SK-N-DZ (cell line): ENCODE measurements at regions not wholly inside any gene's neighbourhood (a gene's known extent, or its start where the extent isn't known, plus 50 kb on each side); places are given as distances from the start of the nearest gene placed in this dataset.

Experiments
- DNase-seq: peaks from one replicate; pipeline ENCODE4 v3.0.0-alpha.2; 2015; ENCODE audit warnings: low spot score

DNA sequence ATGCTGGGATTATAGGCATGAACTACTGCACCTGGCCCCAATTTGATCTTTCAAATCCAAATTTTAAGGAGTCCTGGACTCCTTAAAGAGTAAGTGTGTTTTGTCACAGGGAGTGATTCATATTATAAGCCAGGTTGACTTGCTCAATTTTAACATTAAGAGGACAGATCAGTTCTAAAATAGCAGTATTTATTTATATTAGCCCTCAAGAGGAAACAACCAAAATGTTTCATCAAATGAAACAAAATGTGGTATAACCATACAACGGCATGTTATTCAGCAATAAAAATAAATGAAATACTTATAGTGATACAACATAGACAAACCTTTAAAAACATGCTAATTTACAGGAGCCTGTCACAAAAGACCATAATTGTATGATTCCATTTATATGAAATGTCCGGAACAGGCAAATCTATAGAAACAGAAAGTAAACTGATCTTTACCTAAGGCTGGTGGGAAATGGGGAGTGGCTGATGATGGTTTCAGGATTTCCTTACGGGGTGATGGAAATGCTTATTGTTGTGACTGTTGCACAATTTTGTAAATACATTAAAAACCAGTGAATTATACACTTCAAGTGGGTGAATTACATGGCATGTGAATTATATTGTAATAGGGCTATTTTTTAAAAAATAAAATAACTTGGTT lies 637.4 kb downstream of the MMUT start:
- no peak for DNase-seq

DNA sequence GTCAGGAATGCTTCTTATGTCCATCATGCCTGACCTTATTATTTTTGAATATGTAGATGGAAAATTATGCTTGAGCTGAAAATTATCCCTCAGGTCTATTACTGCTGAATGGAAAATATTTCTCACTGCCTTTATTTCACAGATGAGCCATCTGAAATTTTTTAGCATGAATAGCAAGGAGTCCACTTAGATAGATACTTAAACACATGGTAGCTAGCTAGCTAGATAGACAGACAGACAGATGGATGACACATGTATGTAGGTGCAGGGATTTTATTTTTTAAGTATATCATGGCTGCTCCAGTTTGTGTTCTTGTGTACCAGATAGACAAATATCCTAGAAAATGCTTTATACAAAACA lies 645.0 kb downstream of the MMUT start:
- DNase-seq: no peak

DNA sequence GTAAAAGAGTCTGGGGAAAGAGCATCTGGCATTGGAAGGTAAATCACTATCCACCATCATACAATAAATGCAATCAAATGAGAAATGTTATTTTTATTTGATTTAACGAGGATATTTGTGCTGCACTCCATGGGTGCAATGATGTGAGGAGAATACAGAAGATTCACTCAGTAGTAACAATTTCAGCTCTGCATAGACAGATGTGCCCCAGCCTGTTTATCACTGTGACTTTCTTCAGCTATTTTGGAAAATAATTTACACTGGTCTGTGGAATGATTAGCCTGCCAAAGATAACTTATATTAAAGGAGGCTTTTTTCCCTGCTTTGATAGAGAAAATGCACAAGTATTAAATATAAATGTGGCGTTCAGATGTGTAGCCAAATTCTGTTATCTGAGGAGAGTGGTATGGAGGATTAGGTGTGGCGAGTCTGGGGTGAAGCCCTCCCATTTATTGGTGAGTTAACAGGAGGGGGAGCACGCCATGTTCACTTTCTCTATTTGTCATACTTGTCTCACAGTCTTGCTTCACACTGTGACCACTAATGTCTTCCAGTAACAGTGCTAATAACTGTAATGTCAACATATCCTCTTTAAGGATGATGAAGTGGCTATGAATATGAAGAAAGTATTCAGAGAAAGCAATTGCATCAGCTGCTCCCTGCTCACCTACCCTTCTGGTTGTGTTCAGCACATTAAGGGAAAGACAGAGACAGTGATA lies 645.6 kb downstream of the MMUT start:
- no peak for DNase-seq

DNA sequence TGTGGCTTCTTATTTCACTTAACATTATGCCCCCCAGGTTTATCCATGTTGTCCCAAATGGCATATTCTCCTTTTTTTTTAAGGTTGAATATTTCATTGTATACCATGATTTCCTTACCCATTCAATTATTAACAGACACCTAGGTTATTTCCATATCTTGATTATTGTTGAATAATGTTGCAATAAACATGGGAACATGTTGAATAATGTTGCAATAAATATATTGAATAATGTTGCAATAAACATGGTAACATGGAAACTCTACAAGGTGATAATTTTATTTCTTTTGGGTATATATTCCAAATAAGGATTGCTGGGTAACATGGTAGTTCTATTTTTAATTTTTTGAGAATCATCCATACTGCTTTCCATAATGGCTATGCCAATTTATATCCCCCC lies 648.1 kb downstream of the MMUT start:
- DNase-seq: no peak

DNA sequence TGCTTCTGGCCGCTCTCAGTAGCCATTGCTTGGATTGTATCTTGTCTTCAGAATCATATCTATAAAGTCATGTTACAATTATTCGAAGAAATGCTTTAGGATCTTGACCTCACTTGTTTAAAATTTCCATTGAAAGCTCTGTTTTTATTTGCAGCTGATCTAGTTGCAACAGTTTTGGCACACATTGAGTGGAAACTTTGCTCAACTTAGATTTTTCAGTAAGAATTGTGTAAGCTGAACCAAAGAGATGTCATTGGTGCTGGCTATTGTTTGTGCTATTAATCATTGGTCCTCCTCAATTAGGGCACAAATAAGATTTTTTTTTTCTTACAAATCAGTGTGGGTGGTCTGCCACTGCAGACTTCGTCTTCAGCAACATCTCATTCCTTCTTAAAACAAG lies 649.2 kb downstream of the MMUT start:
- no peak for DNase-seq

DNA sequence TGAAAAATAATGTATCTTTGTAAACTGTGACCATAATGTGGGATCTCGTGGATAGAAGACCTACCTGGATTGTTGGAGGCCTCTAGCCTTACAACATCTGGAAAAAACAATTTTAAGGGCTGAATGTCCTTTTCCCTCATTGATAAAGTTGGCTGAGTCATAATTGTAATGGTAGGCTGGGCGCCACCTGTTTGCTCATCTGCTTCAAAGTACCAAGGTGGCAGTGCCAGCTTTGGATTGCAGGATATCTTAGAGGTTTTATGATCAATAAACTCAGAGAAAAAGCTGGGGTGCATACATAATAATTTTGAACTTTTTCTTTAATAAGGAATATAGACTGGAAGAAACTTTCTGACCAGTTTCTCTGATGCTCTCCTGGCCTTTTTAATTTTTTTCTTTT lies 653.4 kb downstream of the MMUT start:
- DNase-seq: no peak

DNA sequence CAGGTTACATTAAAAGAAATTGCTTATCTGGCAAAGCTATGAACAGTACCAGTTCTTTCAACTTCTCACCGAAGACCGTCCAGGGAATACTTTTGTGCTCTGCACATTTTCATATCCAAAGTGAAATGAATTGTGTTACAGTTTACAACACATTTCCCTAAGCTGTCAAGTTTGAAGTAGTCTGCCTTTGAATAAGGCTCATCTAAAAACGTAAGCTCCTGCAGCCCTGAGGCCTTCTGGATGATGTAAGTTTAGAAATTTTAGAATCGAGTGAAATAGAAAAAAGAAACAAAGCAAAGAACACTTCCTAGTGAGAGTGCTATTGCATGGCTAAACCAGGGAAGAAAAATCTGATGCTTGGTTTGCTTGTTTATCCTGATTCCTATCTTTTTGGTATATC lies 653.8 kb downstream of the MMUT start:
- DNase-seq: no peak

DNA sequence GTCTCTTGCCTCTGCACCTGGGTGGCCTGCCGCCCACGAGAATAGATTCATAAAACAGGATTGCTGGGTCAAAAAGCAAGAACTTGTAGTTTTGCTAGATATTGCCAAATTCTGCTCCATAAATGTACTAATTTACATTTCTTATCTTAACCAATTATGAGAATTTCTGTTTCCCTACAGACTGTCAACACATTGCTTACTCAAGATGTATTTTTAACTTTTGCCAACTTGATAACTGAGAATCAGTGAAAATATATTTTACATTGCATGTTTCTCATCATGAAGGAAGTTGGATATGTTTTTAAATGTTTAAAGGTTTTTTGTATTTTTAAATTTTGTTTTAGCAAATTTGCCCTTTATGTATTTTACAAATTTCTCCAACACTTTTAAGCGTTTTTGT lies 664.8 kb downstream of the MMUT start:
- DNase-seq: no peak

DNA sequence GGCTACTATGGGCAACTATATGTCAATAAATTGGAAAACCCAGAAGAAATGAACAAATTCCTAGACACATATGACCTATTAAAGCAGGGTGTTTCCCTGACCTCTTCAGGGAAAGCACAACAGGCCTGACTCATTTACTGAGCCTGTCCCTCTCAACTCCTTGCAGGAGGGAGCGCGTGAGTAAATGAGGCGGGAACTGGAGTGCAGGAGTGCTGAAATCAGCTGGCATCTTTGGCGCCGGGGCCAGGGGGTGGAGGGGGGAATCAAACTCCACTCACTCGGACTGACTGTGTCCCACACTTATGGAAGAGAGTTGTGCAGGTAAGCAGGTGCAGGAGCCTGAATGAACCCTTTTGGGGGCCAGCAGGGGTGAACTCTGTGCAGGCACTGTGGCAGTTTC lies 671.2 kb upstream of the PTCHD4 start:
- DNase-seq: no peak

DNA sequence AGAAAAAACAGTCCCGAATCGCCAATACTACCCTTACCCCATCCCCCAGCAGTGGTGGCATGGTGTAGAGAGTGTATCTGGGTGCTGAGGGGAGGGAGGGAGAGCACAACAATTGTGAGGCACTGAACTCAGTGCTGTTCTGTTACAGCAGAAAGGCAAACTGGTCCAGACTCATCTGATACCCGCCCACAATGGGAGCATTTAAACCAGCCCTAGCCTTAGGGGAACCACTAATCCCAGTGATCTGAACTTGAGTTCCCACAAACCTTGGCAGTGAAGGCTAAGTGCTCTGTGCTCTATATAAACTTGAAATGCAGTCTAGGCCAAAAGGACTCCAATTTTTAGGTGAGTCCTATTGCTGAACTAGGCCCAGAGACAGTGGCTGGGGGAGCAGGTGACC lies 666.4 kb upstream of the PTCHD4 start:
- no peak for DNase-seq

DNA sequence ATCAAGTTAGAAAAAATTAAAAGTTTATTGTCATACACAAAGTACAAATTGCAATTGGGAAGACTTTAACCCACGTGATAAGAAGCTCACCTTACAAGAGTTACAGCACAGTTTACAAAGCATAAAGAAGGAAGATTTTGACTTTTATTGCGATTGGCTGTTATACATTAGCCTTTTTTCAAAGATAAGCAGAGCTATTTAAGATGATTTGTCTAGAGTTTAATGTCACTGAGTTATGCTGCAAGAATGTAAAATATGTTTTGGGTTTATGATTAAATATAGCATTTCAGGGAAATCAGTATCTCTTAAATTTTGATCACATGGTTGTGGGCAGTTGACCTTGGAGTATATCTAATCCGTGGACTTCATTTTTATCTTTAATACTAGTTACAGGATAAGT lies 664.2 kb upstream of the PTCHD4 start:
- no peak for DNase-seq

DNA sequence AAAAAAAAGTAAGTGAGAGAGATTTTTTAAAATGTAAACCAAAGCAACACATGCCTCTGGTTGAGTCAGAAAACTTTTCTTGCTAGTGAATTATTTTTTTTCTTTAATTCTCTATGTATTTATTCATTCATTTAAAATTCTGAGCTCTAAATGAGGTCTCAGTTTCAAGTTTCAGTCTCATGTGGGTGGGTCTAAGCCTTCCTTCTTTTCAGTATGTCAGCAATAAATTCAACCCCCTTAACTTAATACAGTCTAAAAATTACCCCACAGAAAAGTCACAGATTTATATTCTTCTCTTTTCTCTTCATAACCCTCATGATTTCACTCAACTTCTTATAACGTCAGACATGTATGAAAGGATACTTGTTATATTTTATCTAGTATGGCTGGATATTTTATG lies 663.3 kb upstream of the PTCHD4 start:
- no peak for DNase-seq

DNA sequence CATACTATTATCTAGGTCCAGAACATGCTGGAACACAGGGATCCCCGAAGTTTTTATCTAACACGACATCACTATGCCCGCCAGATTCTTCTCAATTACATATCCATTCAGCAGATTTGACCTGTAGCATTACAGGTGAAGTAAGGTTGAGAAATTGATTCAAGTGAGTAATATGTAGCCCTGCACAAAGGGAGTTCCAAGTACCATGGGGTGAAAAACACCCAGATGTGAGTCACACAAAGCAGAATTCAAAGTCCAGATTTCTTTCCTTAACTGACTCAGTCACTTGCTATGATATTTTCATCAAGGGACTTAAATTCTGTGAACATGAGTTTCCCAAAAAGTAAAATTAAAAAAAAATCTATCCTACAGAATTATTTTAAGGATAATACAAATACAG lies 655.4 kb upstream of the PTCHD4 start:
- no peak for DNase-seq

DNA sequence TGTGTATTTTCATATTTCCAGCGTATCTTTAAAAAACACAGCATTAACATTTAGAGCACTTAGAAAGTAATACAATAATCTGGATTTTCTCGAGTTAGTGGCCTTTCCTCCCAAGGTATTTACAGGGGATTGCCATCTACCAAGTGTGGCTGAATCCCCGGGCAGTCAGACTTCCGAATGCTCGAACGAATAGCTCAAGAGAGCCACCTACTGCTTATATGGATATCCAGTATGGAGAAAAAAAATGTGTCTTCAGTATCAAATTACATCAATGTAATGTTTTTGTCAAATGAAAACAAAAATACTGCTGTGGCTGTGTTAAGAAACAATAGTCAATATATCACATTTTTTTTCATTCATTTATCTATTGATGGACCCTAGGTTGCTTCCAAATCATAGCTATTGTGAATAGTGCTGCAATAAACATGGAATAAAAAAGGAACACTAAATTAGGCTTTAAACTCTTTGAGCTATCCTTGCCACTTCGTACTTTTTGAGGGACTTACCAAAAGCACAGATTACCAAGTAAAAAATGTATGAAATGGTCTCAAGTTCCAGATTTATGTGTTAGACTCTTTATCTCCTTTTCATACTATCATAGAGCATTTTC lies 654.5 kb upstream of the PTCHD4 start:
- peak; percentile 43 for DNase-seq

DNA sequence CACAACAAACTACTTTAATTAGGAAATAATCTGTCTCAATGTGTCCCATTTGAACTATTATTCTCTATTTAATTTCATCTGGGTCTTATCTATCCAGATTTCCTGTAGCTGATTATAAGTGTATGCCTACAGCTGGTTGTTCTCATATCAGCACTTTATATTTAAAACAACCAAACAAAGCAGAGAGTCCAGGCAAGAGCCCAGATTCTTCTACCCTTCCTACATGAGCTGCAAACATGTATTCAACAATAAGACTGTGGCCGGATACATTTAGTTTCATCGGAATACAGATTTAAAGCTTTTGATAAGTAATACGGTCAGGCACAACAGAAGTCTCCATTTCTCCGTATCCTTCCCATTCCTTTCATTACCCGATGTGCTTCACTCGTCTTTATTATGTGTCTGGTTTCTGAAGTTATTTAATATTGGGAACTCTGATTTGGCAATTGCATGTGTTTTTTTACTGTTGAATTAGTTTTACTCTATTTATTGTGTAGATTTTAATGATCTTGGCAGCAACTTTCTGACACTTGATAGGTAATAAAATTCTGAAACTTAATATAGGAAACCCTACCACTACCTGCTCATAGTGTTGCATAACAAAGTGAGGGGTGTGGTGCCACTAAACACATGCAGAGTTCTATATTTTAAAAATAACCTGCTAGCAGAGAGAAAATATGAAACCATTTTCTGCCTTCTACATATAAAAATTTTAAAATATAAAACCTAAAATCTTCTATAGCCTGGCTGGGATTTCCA lies 653.5 kb upstream of the PTCHD4 start:
- DNase-seq: no peak

DNA sequence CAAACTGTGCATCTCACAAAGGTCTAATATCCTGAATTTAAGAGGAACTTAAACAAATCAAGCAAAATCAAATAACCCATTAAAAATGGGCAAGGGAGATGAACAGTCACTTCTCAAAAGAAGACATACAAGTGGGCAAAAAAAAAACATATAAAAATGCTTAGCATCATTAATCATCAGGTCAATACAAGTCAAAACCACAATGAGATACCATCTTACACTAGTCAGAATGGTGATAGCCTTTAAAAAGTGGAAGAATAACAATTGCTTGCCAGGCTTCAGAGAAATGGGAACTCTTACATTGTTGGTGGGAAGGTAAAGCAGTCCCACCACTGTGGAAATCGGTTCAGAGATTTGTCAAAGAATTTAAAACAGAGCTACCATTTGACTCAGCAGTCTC lies 646.7 kb upstream of the PTCHD4 start:
- no peak for DNase-seq

DNA sequence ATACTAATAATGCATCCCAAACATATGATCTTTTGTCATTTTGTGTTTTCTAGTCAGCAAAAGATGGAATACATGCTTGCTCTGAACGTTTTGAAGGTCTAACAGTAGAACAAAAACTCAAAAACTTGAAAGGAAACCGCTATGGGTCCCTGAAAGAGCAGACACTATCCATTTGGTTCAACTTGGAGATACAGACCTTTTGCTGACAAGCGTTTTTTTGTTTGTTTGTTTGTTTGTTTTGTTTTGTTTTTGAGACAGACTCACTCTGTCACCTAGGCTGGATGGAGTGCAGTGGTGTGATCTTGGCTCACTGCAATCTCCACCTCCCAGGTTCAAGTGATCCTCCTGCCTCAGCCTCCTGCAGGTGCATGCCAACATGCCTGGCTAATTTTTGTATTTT lies 644.3 kb upstream of the PTCHD4 start:
- DNase-seq: no peak

DNA sequence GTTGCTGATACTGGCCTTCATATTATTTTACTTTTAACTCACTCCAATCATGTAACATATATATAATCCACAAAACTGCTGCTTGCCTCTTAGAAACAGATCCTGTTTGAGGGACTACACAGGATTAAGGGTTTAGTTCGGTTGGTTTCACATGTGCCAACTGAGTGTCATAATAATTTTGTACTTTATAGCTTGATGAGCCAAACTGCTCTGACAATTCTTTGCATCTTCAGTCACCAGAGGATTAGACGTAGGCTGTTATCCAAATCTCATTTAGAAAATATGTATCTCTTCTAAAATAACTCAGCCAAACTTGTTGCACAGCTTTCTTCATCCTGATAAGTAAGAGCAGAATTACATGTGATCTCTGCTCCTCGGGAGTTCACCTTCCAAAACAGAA lies 643.6 kb upstream of the PTCHD4 start:
- DNase-seq: no peak

DNA sequence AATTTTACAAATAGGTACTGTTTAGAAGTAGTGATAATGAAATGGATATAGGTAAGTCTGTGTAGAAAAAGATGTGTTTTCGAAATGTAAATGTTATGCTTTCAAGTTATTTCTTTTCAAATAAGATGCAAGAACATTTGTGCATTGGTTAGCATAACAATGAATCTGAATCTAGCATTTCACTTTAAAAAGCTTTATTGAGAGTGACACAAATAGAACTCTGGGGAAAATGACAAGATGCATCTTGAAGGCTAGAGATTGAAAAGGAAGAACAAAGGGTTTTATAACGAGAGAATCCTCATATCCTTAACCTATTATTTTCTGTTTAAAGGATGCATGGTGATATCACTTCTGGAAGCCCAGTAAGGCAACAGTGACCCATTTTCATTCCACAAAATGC lies 639.9 kb upstream of the PTCHD4 start:
- DNase-seq: no peak

DNA sequence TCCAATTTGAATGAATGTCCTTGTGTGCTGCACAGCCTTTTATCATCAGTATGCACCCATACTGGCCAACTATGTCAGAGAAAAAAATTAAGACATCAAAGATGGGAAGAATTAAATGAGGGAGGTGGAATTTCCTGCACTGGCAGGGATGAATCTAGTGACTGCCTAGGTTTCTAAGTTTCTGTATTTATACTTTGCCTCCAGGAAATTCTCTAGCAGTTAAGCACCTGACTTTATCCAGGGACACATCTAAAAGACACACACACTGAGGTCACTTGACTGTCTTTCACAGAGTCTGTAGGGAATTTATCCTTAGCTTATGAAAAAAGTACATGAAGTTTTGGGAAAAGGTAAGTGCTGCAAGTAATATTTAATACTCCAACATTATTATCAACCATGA lies 636.5 kb upstream of the PTCHD4 start:
- no peak for DNase-seq

DNA sequence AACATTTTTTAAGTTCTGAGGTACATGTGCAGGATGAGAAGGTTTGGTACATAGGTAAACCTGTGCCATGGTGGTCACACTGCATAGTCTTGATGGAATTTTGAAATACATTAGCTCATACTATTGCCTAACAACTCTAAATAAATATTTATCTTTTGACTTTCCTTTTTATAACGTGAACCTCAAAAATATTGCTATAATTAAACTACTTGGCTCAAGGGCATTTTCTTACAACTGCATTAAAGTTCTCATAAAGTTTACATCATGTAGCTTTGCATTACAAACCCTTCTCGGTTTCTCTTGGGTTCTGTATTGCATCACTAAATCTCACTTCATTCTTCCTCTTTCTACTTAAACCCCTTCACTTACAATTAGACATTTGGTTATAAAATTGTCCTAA lies 636.0 kb upstream of the PTCHD4 start:
- DNase-seq: no peak

DNA sequence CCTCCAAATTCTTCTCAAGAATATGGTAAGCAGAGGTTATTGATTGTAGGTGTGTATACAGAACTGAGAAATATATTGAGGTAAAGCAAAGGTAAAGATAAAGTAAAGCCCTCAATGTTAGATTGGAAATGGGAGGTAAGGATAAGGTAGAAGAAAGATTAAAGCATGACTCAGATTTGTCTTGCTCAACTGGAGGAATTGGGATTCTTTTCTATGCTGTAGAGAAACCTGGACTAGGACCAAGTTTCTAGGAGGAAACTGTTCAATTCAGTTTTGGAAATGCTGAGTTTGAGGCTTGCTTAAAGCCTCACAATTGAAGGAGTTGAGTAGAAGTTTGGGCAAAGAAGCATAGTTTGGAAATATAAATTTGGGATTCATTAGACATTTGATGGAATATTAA lies 634.0 kb upstream of the PTCHD4 start:
- DNase-seq: no peak

DNA sequence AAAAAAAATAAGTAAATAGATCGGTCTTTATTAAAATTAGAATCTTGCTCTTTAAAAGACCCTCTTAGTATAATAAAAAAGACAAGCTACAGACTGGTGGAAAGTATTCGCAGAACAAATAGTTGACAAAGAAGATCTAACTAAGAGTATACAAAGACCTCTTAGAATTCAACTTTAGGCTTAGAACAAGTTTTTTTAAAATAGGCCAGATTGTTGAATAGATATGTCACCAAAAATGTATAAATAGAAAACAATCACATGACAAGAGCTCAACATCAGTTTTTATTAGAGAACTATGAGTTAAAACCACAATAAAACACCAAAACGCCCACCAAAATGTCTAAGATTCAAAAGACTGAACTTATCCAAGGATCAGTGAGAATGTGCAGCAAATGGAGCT lies 632.7 kb upstream of the PTCHD4 start:
- DNase-seq: no peak
